GM12872 (cell line): ENCODE measurements at regions not wholly inside any gene's neighbourhood (a gene's known extent, or its start where the extent isn't known, plus 50 kb on each side); places are given as distances from the start of the nearest gene placed in this dataset.

Experiments used
- TF ChIP-seq, protein P1 (sequence below): IDR thresholded peaks from 3 replicates; pipeline ENCODE4 v1.5.1; 2011; ENCODE audit warnings: low read depth, mild to moderate bottlenecking, low read length, moderate library complexity; ENCODE audit not compliant: insufficient read depth

GRCh38 chr2:180495606-180496005 lies 484.8 kb upstream of the UBE2E3 start:
- TF ChIP-seq, protein P1, sequence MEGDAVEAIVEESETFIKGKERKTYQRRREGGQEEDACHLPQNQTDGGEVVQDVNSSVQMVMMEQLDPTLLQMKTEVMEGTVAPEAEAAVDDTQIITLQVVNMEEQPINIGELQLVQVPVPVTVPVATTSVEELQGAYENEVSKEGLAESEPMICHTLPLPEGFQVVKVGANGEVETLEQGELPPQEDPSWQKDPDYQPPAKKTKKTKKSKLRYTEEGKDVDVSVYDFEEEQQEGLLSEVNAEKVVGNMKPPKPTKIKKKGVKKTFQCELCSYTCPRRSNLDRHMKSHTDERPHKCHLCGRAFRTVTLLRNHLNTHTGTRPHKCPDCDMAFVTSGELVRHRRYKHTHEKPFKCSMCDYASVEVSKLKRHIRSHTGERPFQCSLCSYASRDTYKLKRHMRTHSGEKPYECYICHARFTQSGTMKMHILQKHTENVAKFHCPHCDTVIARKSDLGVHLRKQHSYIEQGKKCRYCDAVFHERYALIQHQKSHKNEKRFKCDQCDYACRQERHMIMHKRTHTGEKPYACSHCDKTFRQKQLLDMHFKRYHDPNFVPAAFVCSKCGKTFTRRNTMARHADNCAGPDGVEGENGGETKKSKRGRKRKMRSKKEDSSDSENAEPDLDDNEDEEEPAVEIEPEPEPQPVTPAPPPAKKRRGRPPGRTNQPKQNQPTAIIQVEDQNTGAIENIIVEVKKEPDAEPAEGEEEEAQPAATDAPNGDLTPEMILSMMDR: no peak

DNA sequence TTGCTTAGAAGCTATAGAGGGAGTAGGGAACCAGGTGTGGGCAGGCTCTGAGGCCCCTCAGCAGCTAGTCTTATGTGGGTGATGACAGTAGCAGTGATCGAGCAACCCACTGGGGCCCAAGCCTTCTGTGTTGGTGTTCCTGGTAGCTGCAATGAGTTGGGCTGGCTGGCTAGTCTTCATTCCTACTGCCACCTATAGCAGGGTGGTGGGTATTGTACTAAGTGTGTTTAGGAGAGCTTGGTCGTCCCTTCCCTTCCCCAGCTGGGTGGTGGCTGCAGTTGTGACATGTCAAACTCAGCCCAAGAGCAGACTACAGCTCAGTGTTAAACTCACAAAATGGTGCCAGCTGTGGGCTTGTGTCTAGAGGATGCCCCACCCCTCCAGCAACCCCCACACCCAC lies 486.1 kb upstream of the UBE2E3 start:
- TF ChIP-seq, protein P1: no peak

DNA sequence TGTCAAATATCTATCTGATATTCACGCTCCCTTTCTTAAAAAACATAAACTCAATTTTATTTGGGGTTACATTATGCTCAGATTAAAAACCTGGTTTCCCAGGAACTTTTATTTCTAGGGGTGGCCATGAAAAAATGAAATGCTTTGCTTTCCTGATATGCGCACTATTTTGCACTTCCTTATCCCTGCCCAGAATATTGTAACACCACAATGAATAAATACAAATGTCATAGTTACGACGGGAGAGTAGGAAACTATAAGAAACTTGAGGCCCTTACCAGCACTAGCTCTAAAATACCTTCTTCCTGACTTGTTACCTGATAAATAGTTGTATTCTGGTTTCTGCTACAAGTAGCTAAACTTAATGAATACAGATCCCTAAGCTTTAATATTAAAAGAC lies 475.6 kb upstream of the CWC22 start:
- TF ChIP-seq, protein P1: no peak

DNA sequence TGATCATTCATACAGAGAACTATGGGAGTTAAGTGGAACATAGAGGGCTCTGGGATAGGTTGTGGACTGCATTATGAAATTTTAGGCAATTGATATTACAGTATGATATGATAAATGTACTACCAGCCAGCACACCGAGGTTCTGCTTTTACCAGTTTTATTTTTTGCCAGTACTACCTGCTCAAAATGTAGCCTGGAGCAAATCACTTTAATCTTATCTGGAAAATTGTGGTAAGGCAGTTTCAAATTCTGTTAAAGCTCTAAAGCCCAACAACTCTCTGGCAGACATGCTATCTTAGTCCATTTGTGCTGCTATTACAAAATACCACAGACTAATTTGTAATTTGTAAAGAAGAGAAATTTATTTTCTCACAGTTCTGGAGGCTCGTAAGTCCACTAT lies 474.9 kb upstream of the CWC22 start:
- TF ChIP-seq, protein P1: no peak

DNA sequence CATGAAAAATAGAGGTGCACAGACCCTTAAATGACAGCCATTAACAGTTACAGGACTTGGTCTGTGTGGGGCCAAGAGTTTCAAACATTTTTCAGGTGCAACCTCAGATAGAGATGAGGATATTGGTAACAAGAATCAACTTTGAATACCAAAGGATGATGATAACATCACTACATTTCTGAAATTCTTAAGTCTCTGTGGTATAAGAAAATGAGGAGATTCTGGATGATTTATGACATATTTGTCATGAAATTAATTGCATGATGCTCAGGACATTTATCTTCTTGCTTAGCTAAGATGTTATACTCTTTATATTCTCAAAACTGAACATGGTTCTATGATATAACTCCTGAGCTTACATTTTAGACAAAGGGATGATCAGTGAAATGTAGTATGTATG lies 471.8 kb upstream of the CWC22 start:
- TF ChIP-seq, protein P1: no peak

DNA sequence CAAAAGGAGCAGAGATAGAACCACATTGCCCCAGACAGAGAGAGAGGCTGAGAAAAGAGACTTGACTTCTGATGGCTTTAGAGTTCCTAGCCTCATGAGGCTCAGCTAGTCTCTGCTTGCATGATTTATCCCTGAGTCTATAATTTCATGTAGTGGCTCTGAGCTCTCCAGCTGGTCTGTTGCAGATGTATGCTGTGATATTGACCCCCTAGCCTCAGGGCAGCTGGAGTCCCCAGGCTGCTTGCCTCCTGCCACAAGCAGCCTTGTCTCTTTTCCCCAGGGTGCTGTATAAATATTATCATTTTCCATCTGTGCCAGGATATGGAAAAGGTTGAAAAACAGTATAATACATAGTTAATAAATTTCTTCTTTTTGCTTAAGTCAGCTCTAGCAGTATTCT lies 467.6 kb upstream of the CWC22 start:
- TF ChIP-seq, protein P1: no peak

DNA sequence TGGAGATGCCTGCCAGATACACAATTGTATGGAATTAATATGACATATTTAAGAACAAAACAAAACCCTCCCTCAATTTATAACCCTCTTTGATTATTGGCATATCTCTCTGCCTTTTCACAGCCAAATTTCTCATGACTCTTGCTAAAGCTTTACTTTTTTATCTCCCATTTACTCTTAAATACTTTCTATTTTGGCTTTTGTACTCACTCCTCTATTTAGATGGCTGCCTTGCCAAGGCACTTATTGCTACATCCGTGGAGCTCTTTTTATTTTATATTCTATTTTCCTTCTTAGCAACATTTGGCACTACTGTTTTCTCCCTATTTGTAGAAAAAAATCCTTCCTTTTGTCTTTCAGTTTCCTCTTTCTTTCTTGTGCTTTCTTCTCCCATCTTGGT lies 466.4 kb upstream of the CWC22 start:
- TF ChIP-seq, protein P1: no peak

DNA sequence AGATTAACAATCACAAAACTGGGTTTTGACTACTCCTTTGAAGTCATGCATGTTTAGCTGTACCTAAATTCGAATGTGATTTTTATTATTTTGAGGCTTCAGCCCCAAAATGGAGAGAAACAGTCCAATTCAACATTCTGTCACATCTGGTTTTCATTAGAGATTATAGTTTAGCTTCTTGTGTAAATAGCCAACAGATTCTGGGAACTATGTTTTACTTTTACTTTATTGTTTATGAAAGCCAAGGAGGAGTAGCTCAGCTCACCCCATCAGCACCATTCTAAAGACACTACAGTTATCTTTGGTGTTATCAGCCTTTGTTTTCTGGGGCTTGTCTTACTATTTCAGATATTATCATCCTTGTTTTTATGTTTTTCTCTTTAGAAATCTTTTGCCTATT lies 465.0 kb upstream of the CWC22 start:
- TF ChIP-seq, protein P1: no peak
